ENCODE measurements at regions not wholly inside any gene's neighbourhood (a gene's known extent, or its start where the extent isn't known, plus 50 kb on each side); places are given as distances from the start of the nearest gene placed in this dataset.

GRCh38 chr1:34476371-34476770 is 278.5 kb upstream of the GJB5 start:
- intact Hi-C loops (cut with micrococcal nuclease) = no loop called here

- intact Hi-C loops (cut with micrococcal nuclease) = no loop called here
These were observed 277.2 kb upstream of the GJB5 start for GRCh38 chr1:34477632-34478141.

GRCh38 chr1:34478515-34479076 is 276.3 kb upstream of the GJB5 start:
- intact Hi-C loops (cut with micrococcal nuclease) = no loop called here

- intact Hi-C loops (cut with micrococcal nuclease) = no loop called here
These were observed 275.1 kb upstream of the GJB5 start for GRCh38 chr1:34479731-34480130.

GRCh38 chr1:34488080-34488708 is 266.7 kb upstream of the GJB5 start:
- intact Hi-C loops (cut with micrococcal nuclease) = no loop called here

GRCh38 chr1:34500451-34500850 is 254.4 kb upstream of the GJB5 start:
- intact Hi-C loops (cut with micrococcal nuclease) = no loop called here

- intact Hi-C loops (cut with micrococcal nuclease) = no loop called here
These were observed 243.0 kb upstream of the GJB5 start for GRCh38 chr1:34511802-34512201.

- intact Hi-C loops (cut with micrococcal nuclease) = no loop called here
These were observed 236.6 kb upstream of the GJB5 start for GRCh38 chr1:34518146-34518699.

GRCh38 chr1:34520111-34520510 is 234.7 kb upstream of the GJB5 start:
- intact Hi-C loops (cut with micrococcal nuclease) = no loop called here

- intact Hi-C loops (cut with micrococcal nuclease) = no loop called here
These were observed 230.1 kb upstream of the GJB5 start for GRCh38 chr1:34524783-34525182.

- intact Hi-C loops (cut with micrococcal nuclease) = no loop called here
These were observed 224.7 kb upstream of the GJB5 start for GRCh38 chr1:34529935-34530859.

GRCh38 chr1:34532113-34532512 is 222.7 kb upstream of the GJB5 start:
- intact Hi-C loops (cut with micrococcal nuclease) = no loop called here

GRCh38 chr1:34538481-34538880 is 216.4 kb upstream of the GJB5 start:
- intact Hi-C loops (cut with micrococcal nuclease) = no loop called here

- intact Hi-C loops (cut with micrococcal nuclease) = no loop called here
These were observed 207.7 kb upstream of the GJB5 start for GRCh38 chr1:34547046-34547674.

GRCh38 chr1:34549199-34549598 is 205.6 kb upstream of the GJB5 start:
- intact Hi-C loops (cut with micrococcal nuclease) = no loop called here

- intact Hi-C loops (cut with micrococcal nuclease) = no loop called here
These were observed 176.5 kb upstream of the GJB5 start for GRCh38 chr1:34578306-34578705.

- intact Hi-C loops (cut with micrococcal nuclease) = no loop called here
These were observed 172.5 kb upstream of the GJB5 start for GRCh38 chr1:34582356-34582755.

- intact Hi-C loops (cut with micrococcal nuclease) = no loop called here
These were observed 167.1 kb upstream of the GJB5 start for GRCh38 chr1:34587761-34588160.

- intact Hi-C loops (cut with micrococcal nuclease) = no loop called here
These were observed 164.6 kb upstream of the GJB5 start for GRCh38 chr1:34590211-34590623.

GRCh38 chr1:34591751-34592629 is 162.9 kb upstream of the GJB5 start:
- intact Hi-C loops (cut with micrococcal nuclease) = no loop called here

Measured in T-helper 1 cell treated with Interleukin-12 subunit alpha and Interleukin-12 subunit beta and Interleukin-4 antibody, amounts not matched to agents 30 ng/mL and 1 ng/mL, for 36 hours (primary cell).